ENCODE measurements at regions not wholly inside any gene's neighbourhood (a gene's known extent, or its start where the extent isn't known, plus 50 kb on each side); places are given as distances from the start of the nearest gene placed in this dataset.

DNA sequence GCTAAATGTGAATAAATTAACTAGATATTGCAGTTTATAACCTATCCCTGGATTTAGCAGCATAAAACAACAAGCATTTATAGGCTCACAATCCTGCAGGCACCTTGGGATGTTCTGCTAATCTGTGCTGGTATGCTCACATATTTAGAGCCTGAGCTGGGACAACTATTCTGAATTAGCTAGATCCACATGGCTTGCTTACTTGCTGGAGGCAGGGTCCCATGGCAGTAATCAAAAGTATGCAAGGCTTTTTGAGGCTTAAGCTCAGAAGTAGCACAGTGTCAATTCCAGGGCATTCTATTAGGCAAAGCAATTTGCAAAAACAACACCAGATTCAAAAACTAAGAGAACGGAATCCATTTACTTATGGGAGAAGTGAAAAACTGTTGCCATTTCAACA lies 745.0 kb upstream of the ACO1 start:
- no peak for ATAC-seq
- Histone ChIP-seq H3K4me1 (no peaks in the 10 kb centered on the region), H3K36me3 (no peaks in the 10 kb centered on the region), H3K27me3 (no peaks in the 10 kb centered on the region), H3K4me3 (no peak overlapping the region), H3K9me3 (no peaks in the 10 kb centered on the region), H3K27ac (no peak overlapping the region)
- intact Hi-C loops (cut with DNase I) = no loop called here
- 78 to 93% (median 84%) methylated on average over 1 of the region's 1 CpG for WGBS, 4 donors
- DNase-seq = no peak
- no peak for TF ChIP-seq POLR2A (IDR thresholded peaks at IDR 0.05)
- TF ChIP-seq, protein P1, sequence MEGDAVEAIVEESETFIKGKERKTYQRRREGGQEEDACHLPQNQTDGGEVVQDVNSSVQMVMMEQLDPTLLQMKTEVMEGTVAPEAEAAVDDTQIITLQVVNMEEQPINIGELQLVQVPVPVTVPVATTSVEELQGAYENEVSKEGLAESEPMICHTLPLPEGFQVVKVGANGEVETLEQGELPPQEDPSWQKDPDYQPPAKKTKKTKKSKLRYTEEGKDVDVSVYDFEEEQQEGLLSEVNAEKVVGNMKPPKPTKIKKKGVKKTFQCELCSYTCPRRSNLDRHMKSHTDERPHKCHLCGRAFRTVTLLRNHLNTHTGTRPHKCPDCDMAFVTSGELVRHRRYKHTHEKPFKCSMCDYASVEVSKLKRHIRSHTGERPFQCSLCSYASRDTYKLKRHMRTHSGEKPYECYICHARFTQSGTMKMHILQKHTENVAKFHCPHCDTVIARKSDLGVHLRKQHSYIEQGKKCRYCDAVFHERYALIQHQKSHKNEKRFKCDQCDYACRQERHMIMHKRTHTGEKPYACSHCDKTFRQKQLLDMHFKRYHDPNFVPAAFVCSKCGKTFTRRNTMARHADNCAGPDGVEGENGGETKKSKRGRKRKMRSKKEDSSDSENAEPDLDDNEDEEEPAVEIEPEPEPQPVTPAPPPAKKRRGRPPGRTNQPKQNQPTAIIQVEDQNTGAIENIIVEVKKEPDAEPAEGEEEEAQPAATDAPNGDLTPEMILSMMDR (IDR thresholded peaks at IDR 0.05) = no peak

DNA sequence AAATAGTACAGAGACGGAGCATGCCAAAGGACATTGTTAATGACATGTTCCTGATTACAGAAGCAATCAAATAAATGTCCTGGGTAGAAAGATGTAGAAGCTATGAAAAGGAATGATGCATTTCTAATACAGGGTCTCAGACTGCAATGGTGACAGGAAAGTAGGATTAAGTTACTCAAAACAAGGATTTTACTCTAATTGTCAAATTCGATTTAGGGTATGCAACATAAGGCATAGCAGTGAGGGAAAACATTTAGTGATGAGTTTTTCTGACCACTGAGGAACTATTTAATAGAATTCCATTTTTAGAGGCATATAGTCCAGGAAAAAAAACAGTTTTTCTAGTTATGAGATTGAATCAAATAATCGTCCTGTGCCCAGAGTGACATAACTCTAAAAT lies 715.1 kb upstream of the ACO1 start:
- Histone ChIP-seq H3K27me3 (no peaks in the 10 kb centered on the region), H3K4me3 (no peak overlapping the region), H3K27ac (no peak overlapping the region), H3K9me3 (peaks cover 0 to 6% (median 0%) of the 10 kb centered on the region in 12 donors), H3K4me1 (no peaks in the 10 kb centered on the region), H3K36me3 (no peaks in the 10 kb centered on the region)
- no peak for TF ChIP-seq POLR2A (IDR thresholded peaks at IDR 0.05)
- TF ChIP-seq, protein P1 (IDR thresholded peaks at IDR 0.05) = no peak
- intact Hi-C loops (cut with DNase I) = no loop called here
- no peak for DNase-seq
- ATAC-seq = no peak
- 61 to 78% (median 72%) methylated on average over 3 of the region's 3 CpGs for WGBS, 4 donors

DNA sequence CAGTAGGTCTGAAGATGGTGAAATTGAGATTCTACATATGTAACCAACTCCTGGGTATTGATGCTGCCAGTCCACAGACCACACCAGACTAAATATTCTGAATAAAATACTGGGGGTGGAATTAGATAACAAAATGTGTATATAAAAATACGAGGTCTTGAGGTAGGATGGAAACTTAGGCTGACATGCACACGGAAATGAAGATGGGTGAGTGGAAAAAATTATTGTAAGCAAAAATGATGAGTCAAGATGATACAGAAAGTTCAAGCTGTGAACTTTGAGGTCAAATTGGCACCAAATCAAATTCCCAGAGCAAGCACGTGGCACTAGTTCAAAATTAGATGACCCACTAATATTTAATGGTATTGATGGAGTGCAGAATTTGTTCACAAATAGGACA lies 713.4 kb upstream of the ACO1 start:
- no peaks in the 10 kb centered on the region for H3K27me3 ChIP-seq
- DNase-seq = no peak
- no peak overlapping the region for H3K4me3 ChIP-seq
- intact Hi-C loops (cut with DNase I) = no loop called here
- TF ChIP-seq POLR2A (IDR thresholded peaks at IDR 0.05) = no peak
- WGBS, 4 donors = 64 to 68% (median 66%) methylated on average over 3 of the region's 3 CpGs
- H3K36me3 ChIP-seq = no peaks in the 10 kb centered on the region
- ATAC-seq = no peak
- no peak overlapping the region for H3K27ac ChIP-seq
- H3K4me1 ChIP-seq = no peaks in the 10 kb centered on the region
- H3K9me3 ChIP-seq = peaks cover 0 to 6% (median 0%) of the 10 kb centered on the region in 12 donors

DNA sequence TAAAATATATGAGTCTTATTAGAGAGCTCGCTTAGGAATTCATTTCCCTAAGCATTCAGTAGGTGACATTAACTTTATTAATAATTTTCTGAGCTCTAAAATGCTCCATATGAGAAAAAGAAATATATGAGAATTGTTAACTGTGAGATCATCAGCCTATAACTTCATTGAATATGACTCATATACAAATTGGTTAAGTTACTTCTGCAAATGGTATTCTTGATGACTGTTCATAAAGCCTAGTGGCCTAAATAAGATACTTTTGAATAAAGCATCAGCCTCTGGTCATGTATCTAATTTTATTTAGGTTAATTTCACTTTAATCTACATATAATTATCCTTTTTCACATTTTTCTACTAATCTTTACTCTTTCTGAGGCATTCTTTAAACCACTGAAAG lies 710.2 kb upstream of the ACO1 start:
- Histone ChIP-seq H3K27me3 (no peaks in the 10 kb centered on the region), H3K4me1 (no peaks in the 10 kb centered on the region), H3K4me3 (no peak overlapping the region), H3K27ac (no peak overlapping the region), H3K36me3 (no peaks in the 10 kb centered on the region), H3K9me3 (peaks cover 0 to 6% (median 0%) of the 10 kb centered on the region in 12 donors)
- DNase-seq = no peak
- TF ChIP-seq POLR2A (IDR thresholded peaks at IDR 0.05) = no peak
- TF ChIP-seq, protein P1 (IDR thresholded peaks at IDR 0.05) = no peak
- 84 to 92% (median 86%) methylated on average over 1 of the region's 1 CpG for WGBS, 4 donors
- intact Hi-C loops (cut with DNase I) = no loop called here
- ATAC-seq = no peak

DNA sequence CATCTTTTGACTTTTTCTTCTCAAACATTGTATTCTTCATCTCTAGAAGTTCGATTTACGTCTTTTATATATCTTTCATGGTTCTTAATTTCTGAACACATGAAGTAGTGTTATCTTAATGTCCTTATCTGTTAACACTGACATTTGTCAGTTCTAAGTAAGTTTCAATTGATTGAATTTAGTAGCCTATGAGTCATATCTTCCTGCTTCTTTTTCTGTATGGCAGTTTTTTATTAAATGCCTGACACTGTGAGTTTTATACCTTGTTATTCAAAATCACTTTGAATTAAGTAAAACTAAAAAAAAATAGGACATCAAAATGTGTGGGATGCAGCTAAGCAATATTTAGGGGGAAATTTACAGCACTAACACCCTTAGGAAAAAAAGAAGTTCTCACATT lies 707.0 kb upstream of the ACO1 start:
- TF ChIP-seq, protein P1 (IDR thresholded peaks at IDR 0.05) = no peak
- TF ChIP-seq POLR2A (IDR thresholded peaks at IDR 0.05) = no peak
- no peaks in the 10 kb centered on the region for H3K9me3 ChIP-seq
- intact Hi-C loops (cut with DNase I) = no loop called here
- ATAC-seq (no peak), DNase-seq (no peak)
- no peaks in the 10 kb centered on the region for H3K36me3 ChIP-seq
- H3K4me1 ChIP-seq = no peaks in the 10 kb centered on the region
- no peaks in the 10 kb centered on the region for H3K27me3 ChIP-seq
- WGBS, 4 donors = 56 to 73% (median 65%) methylated on average over 2 of the region's 2 CpGs
- no peak overlapping the region for H3K4me3 ChIP-seq
- H3K27ac ChIP-seq = no peak overlapping the region
